Activated B cell treated with CpG ODN at 0.5 μM for 24 hours (primary cell): ENCODE measurements at regions not wholly inside any gene's neighbourhood (a gene's known extent, or its start where the extent isn't known, plus 50 kb on each side); places are given as distances from the start of the nearest gene placed in this dataset.

Source experiments
- ATAC-seq: fragments of 200-7000 bp; cut with Tn5 transposase; one replicate; pipeline ENCODE4 v1.10.0; 2021; ENCODE audit warnings: low read depth, mild to moderate bottlenecking, moderate library complexity
- CTCF ChIA-PET: fragments of 350-600 bp; sonication (Branson Sonifier 250); formaldehyde crosslinking; loops from one replicate; lab custom pipeline; 2021; ENCODE audit warnings: antibody characterized with exemption; lab: Charles Lee
- POLR2A ChIA-PET: fragments of 350-600 bp; sonication (Branson Sonifier 250); formaldehyde crosslinking; loops from one replicate; lab custom pipeline; 2021; ENCODE audit warnings: antibody characterized with exemption; lab: Charles Lee
- DNase-seq: peaks from one replicate; pipeline ENCODE4 v3.0.0; 2022
- H3K27ac Mint-ChIP-seq: one replicate; pipeline ENCODE4 v1.8.0; 2020; ENCODE audit warnings: mixed read lengths
- H3K27me3 Mint-ChIP-seq: one replicate; pipeline ENCODE4 v1.8.0; 2021; ENCODE audit warnings: mixed read lengths
- H3K36me3 Mint-ChIP-seq: one replicate; pipeline ENCODE4 v1.8.0; 2021; ENCODE audit warnings: low read depth, mixed read lengths
- H3K4me1 Mint-ChIP-seq: one replicate; pipeline ENCODE4 v1.8.0; 2021; ENCODE audit warnings: mixed read lengths
- H3K4me3 Mint-ChIP-seq: one replicate; pipeline ENCODE4 v1.8.0; 2020; ENCODE audit warnings: mild to moderate bottlenecking, mixed read lengths
- H3K9me3 Mint-ChIP-seq: one replicate; pipeline ENCODE4 v1.8.0; 2020; ENCODE audit warnings: mixed read lengths
- CTCF ChIP-seq: fragments of 200-600 bp; IDR thresholded peaks from one replicate; pipeline ENCODE4 v1.8.0; 2022; ENCODE audit warnings: antibody characterized with exemption, mild to moderate bottlenecking
- intact Hi-C: fragments of 100-400 bp; cut with micrococcal nuclease; formaldehyde crosslinking; loops from one replicate; pipeline ENCODE4 v1.15.1; 2024

GRCh38 chr9:135273008-135273407 is 185.5 kb downstream of the OLFM1 start:
- POLR2A ChIA-PET, result no interaction called here
- H3K36me3 Mint-ChIP-seq, result no peaks in the 10 kb centered on the region

DNA sequence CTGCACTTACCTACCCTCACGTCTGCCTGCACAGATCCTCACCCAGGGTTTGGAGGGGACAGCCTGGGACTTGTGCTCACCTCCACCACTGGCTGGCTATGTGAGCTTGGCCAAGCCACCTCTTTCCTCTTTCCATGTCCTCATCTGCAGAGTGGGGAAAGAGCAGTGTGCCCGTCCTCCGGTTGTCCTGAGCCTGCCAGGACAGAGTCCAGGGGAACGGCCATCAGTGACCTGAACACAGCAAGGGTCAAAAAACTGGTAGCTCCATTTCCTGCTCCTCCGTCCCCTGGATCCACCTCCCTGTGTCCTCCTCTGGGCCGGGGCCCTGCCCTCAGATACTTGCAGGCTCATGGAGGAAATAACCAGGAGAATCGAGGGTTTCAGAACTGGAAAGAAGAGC is 187.7 kb downstream of the OLFM1 start:
- Mint-ChIP-seq H3K27ac (no peak overlapping the region), H3K4me3 (no peak overlapping the region), H3K27me3 (peaks cover 4% of the 10 kb centered on the region), H3K4me1 (no peaks in the 10 kb centered on the region), H3K9me3 (no peaks in the 10 kb centered on the region), H3K36me3 (no peaks in the 10 kb centered on the region)
- ATAC-seq (no peak), DNase-seq (no peak)
- intact Hi-C loops, result no loop called here
- POLR2A ChIA-PET, result no interaction called here
- TF ChIP-seq CTCF, result no peak
- CTCF ChIA-PET, result no interaction called here

More at GRCh38 chr9:135273008-135273407, 185.5 kb downstream of the OLFM1 start:
- DNase-seq (no peak), ATAC-seq (no peak)
- peaks cover 4% of the 10 kb centered on the region for H3K27me3 Mint-ChIP-seq
- CTCF ChIA-PET, result no interaction called here
- no peak overlapping the region for H3K27ac Mint-ChIP-seq
- TF ChIP-seq CTCF, result no peak
- H3K4me3 Mint-ChIP-seq, result no peak overlapping the region
- intact Hi-C loops, result no loop called here
- no peaks in the 10 kb centered on the region for H3K4me1 Mint-ChIP-seq
- H3K9me3 Mint-ChIP-seq, result no peaks in the 10 kb centered on the region

GRCh38 chr9:135275571-135276289 is 188.3 kb downstream of the OLFM1 start:
- H3K9me3 Mint-ChIP-seq, result no peaks in the 10 kb centered on the region
- CTCF ChIA-PET, result no interaction called here
- H3K4me3 Mint-ChIP-seq, result no peak overlapping the region
- no peaks in the 10 kb centered on the region for H3K36me3 Mint-ChIP-seq
- ATAC-seq, result no peak
- H3K4me1 Mint-ChIP-seq, result no peaks in the 10 kb centered on the region
- no peak for TF ChIP-seq CTCF
- POLR2A ChIA-PET, result no interaction called here
- intact Hi-C loops, result no loop called here
- DNase-seq, result no peak
- H3K27me3 Mint-ChIP-seq, result peaks cover 6% of the 10 kb centered on the region
- H3K27ac Mint-ChIP-seq, result no peak overlapping the region

GRCh38 chr9:135277219-135278201 is 190.0 kb downstream of the OLFM1 start:
- no peaks in the 10 kb centered on the region for H3K4me1 Mint-ChIP-seq
- POLR2A ChIA-PET, result no interaction called here
- no peak for ATAC-seq
- TF ChIP-seq CTCF, result no peak
- no peak overlapping the region for H3K27ac Mint-ChIP-seq
- no peaks in the 10 kb centered on the region for H3K9me3 Mint-ChIP-seq
- no peak for DNase-seq
- H3K27me3 Mint-ChIP-seq, result peaks cover 8% of the 10 kb centered on the region
- CTCF ChIA-PET, result no interaction called here
- no peak overlapping the region for H3K4me3 Mint-ChIP-seq
- intact Hi-C loops, result no loop called here
- no peaks in the 10 kb centered on the region for H3K36me3 Mint-ChIP-seq

GRCh38 chr9:135278586-135278985 is 191.1 kb downstream of the OLFM1 start:
- Mint-ChIP-seq H3K27me3 (peaks cover 8% of the 10 kb centered on the region), H3K4me3 (no peak overlapping the region), H3K4me1 (no peaks in the 10 kb centered on the region), H3K9me3 (no peaks in the 10 kb centered on the region), H3K27ac (no peak overlapping the region), H3K36me3 (no peaks in the 10 kb centered on the region)
- POLR2A ChIA-PET, result no interaction called here
- intact Hi-C loops, result no loop called here
- ATAC-seq, result no peak
- no peak for DNase-seq
- no peak for TF ChIP-seq CTCF
- CTCF ChIA-PET, result no interaction called here
